ENCODE measurements at regions not wholly inside any gene's neighbourhood (a gene's known extent, or its start where the extent isn't known, plus 50 kb on each side); places are given as distances from the start of the nearest gene placed in this dataset.

DNA sequence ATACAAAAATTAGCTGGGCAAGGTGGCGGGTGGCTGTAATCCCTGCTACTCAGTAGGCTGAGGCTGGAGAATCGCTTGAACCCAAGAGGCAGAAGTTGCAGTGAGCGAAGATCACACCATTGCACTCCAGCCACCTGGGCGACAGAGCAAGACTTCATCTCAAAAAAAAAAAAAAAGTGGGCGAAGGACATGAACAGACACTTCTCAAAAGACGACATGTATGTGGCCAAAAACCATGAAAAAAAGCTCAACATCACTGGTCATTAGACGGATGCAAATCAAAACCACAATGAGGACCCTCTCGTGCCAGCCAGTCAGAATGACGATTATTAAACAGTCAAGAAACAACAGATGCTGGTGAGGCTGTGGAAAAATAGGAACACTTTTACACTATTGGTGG lies 344.9 kb upstream of the JARID2 start:
- Histone ChIP-seq H3K4me1 (ENCODE audit: control insufficient read depth, insufficient read depth, low read length) (peaks cover 9% of the 10 kb centered on the region), H3K27ac (ENCODE audit: control insufficient read depth, insufficient read depth) (no peak overlapping the region), H3K9me3 (replicated peaks; ENCODE audit: control insufficient read depth, insufficient read depth, low read length) (no peaks in the 10 kb centered on the region; the same call in 2 of the 3 replicates), H4K20me1 (ENCODE audit: control insufficient read depth, insufficient read depth) (no peaks in the 10 kb centered on the region), H3K36me3 (ENCODE audit: control insufficient read depth in 2 of 2, insufficient read depth in 2 of 2, low read length in 1 of 2) (no peaks in the 10 kb centered on the region), H3K9ac (ENCODE audit: control insufficient read depth, insufficient read depth, low read length) (no peak overlapping the region), H3K4me3 (no peak overlapping the region), H3K27me3 (replicated peaks in 1 of 2; ENCODE audit: control insufficient read depth in 2 of 2, insufficient read depth in 2 of 2, low read length in 1 of 2) (no peaks in the 10 kb centered on the region), H2AFZ (ENCODE audit: control insufficient read depth, low read depth, low read length) (no peak overlapping the region), H3K4me2 (ENCODE audit: control insufficient read depth, insufficient read depth) (no peak overlapping the region), H3K79me2 (ENCODE audit: control insufficient read depth, insufficient read depth, low read length) (no peaks in the 10 kb centered on the region)
- ATAC-seq (no peak), DNase-seq (ENCODE audit: low read depth, low spot score) (no peak), FAIRE-seq (no peak)
- in situ Hi-C loops (cut with MboI): no loop called here
- SMC1A ChIA-PET (ENCODE audit: uncharacterized antibody, unreplicated experiment): no interaction called here
- no TSS peak for BruUV-seq (replicated peaks)
- 57% methylated on average over 8 of the region's 9 CpGs for WGBS (ENCODE audit: insufficient coverage, insufficient replicate concordance, low lambda C conversion rate, missing lambda C conversion rate)
- intact Hi-C loops (cut with micrococcal nuclease; ENCODE audit: unreplicated experiment): no loop called here
- CTCF ChIA-PET: no interaction called here
- POLR2A ChIA-PET: no interaction called here
- TF ChIP-seq RB1 (IDR thresholded peaks at IDR 0.05; ENCODE audit: borderline replicate concordance) (no peak), TARDBP (IDR thresholded peaks at IDR 0.05; ENCODE audit: borderline replicate concordance) (no peak), POLR2AphosphoS2 (IDR thresholded peaks at IDR 0.05; ENCODE audit: low read depth, low read length) (no peak), REST (IDR thresholded peaks at IDR 0.05; ENCODE audit: low read depth, low read length) (no peak), TCF12 (IDR thresholded peaks at IDR 0.05; ENCODE audit: low read depth, low read length) (no peak), NFIC (IDR thresholded peaks at IDR 0.05; ENCODE audit: low read depth, low read length) (no peak)
- TF ChIP-seq, protein P1, sequence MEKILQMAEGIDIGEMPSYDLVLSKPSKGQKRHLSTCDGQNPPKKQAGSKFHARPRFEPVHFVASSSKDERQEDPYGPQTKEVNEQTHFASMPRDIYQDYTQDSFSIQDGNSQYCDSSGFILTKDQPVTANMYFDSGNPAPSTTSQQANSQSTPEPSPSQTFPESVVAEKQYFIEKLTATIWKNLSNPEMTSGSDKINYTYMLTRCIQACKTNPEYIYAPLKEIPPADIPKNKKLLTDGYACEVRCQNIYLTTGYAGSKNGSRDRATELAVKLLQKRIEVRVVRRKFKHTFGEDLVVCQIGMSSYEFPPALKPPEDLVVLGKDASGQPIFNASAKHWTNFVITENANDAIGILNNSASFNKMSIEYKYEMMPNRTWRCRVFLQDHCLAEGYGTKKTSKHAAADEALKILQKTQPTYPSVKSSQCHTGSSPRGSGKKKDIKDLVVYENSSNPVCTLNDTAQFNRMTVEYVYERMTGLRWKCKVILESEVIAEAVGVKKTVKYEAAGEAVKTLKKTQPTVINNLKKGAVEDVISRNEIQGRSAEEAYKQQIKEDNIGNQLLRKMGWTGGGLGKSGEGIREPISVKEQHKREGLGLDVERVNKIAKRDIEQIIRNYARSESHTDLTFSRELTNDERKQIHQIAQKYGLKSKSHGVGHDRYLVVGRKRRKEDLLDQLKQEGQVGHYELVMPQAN (conservative IDR thresholded peaks at IDR 0.05): no peak
- RAD21 ChIA-PET (ENCODE audit: unreplicated experiment): no interaction called here

Data from GM12878 (cell line).